ENCODE measurements at regions not wholly inside any gene's neighbourhood (a gene's known extent, or its start where the extent isn't known, plus 50 kb on each side); places are given as distances from the start of the nearest gene placed in this dataset.

- in situ Hi-C loops (cut with MboI): no loop called here
- no peaks in the 10 kb centered on the region for H3F3A ChIP-seq (ENCODE audit: insufficient read depth)
These were observed 198.5 kb upstream of the EGFLAM start for GRCh38 chr5:38059876-38060275.

GRCh38 chr5:38051711-38052511 is 206.4 kb upstream of the EGFLAM start:
- Histone ChIP-seq H3K4me1 (ENCODE audit: insufficient read depth) (no peaks in the 10 kb centered on the region), H4K20me1 (ENCODE audit: insufficient read depth) (no peaks in the 10 kb centered on the region), H2AFZ (no peak overlapping the region), H3K9me2 (ENCODE audit: insufficient read depth) (no peaks in the 10 kb centered on the region), H3K9ac (no peak overlapping the region), H3F3A (ENCODE audit: insufficient read depth) (no peaks in the 10 kb centered on the region), H3K79me2 (ENCODE audit: insufficient read depth) (no peaks in the 10 kb centered on the region), H3K27ac (no peak overlapping the region), H3K4me2 (ENCODE audit: unreplicated experiment) (no peak overlapping the region), H3K36me3 (ENCODE audit: low read depth) (no peaks in the 10 kb centered on the region), H3K4me3 (no peak overlapping the region), H3K27me3 (replicated peaks; ENCODE audit: insufficient read depth) (no peaks in the 10 kb centered on the region; the same call in 1 of the 2 replicates), H3K9me3 (ENCODE audit: low read depth) (no peaks in the 10 kb centered on the region)
- 49% methylated on average over 12 of the region's 12 CpGs for WGBS, 2 experiments (ENCODE audit: low coverage in 1 of 2, low lambda C conversion rate in 2 of 2, missing lambda C conversion rate in 2 of 2)
- TF ChIP-seq EZH2 (IDR thresholded peaks at IDR 0.05; ENCODE audit: insufficient read depth, poor library complexity, severe bottlenecking): no peak
- no peak for TF ChIP-seq EZH2phosphoT487 (IDR thresholded peaks at IDR 0.05; ENCODE audit: insufficient read depth, low read depth)
- no peak for DNase-seq
- in situ Hi-C loops (cut with MboI): no loop called here

More at GRCh38 chr5:38059876-38060275, 198.5 kb upstream of the EGFLAM start:
- no peaks in the 10 kb centered on the region; the same call in 1 of the 2 replicates for H3K27me3 ChIP-seq (replicated peaks; ENCODE audit: insufficient read depth)
- no peaks in the 10 kb centered on the region for H3K9me2 ChIP-seq (ENCODE audit: insufficient read depth)
- DNase-seq: no peak
- H3K9me3 ChIP-seq (ENCODE audit: low read depth): no peaks in the 10 kb centered on the region
- 64 to 67% methylated on average over 6 of the region's 6 CpGs for WGBS, 2 experiments (ENCODE audit: low coverage in 1 of 2, low lambda C conversion rate in 2 of 2, missing lambda C conversion rate in 2 of 2)
- no peak overlapping the region for H3K27ac ChIP-seq
- H3K4me3 ChIP-seq: no peak overlapping the region
- H3K79me2 ChIP-seq (ENCODE audit: insufficient read depth): no peaks in the 10 kb centered on the region
- H3K4me1 ChIP-seq (ENCODE audit: insufficient read depth): no peaks in the 10 kb centered on the region
- H3K9ac ChIP-seq: no peak overlapping the region
- no peak overlapping the region for H3K4me2 ChIP-seq (ENCODE audit: unreplicated experiment)
- no peaks in the 10 kb centered on the region for H4K20me1 ChIP-seq (ENCODE audit: insufficient read depth)
- H3K36me3 ChIP-seq (ENCODE audit: low read depth): no peaks in the 10 kb centered on the region
- TF ChIP-seq EZH2 (IDR thresholded peaks at IDR 0.05; ENCODE audit: insufficient read depth, poor library complexity, severe bottlenecking) (no peak), EZH2phosphoT487 (IDR thresholded peaks at IDR 0.05; ENCODE audit: insufficient read depth, low read depth) (no peak)
- H2AFZ ChIP-seq: no peak overlapping the region

GRCh38 chr5:38048400-38048799 is 208.6 kb upstream of the GDNF start:
- Histone ChIP-seq H4K20me1 (ENCODE audit: insufficient read depth) (no peaks in the 10 kb centered on the region), H3K4me1 (ENCODE audit: insufficient read depth) (no peaks in the 10 kb centered on the region), H3K27ac (no peak overlapping the region), H2AFZ (no peak overlapping the region), H3K4me2 (ENCODE audit: unreplicated experiment) (no peak overlapping the region), H3K4me3 (no peak overlapping the region), H3K9ac (no peak overlapping the region), H3K36me3 (ENCODE audit: low read depth) (no peaks in the 10 kb centered on the region), H3K9me3 (ENCODE audit: low read depth) (no peaks in the 10 kb centered on the region), H3K79me2 (ENCODE audit: insufficient read depth) (no peaks in the 10 kb centered on the region), H3K9me2 (ENCODE audit: insufficient read depth) (no peaks in the 10 kb centered on the region), H3F3A (ENCODE audit: insufficient read depth) (no peaks in the 10 kb centered on the region), H3K27me3 (replicated peaks; ENCODE audit: insufficient read depth) (no peaks in the 10 kb centered on the region)
- in situ Hi-C loops (cut with MboI): no loop called here
- TF ChIP-seq EZH2 (IDR thresholded peaks at IDR 0.05; ENCODE audit: insufficient read depth, poor library complexity, severe bottlenecking): no peak
- 36 to 37% methylated on average over 3 of the region's 3 CpGs for WGBS, 2 experiments (ENCODE audit: low coverage in 1 of 2, low lambda C conversion rate in 2 of 2, missing lambda C conversion rate in 2 of 2)
- no peak for DNase-seq

GRCh38 chr5:38046103-38046502 is 206.3 kb upstream of the GDNF start:
- Histone ChIP-seq H3K9ac (no peak overlapping the region), H3F3A (ENCODE audit: insufficient read depth) (no peaks in the 10 kb centered on the region), H3K4me3 (no peak overlapping the region), H3K4me2 (ENCODE audit: unreplicated experiment) (no peak overlapping the region), H3K27me3 (replicated peaks; ENCODE audit: insufficient read depth) (peaks cover 17% of the 10 kb centered on the region), H3K27ac (no peak overlapping the region), H3K4me1 (ENCODE audit: insufficient read depth) (no peaks in the 10 kb centered on the region), H3K9me2 (ENCODE audit: insufficient read depth) (no peaks in the 10 kb centered on the region), H2AFZ (no peak overlapping the region), H3K9me3 (ENCODE audit: low read depth) (no peaks in the 10 kb centered on the region), H3K36me3 (ENCODE audit: low read depth) (no peaks in the 10 kb centered on the region), H3K79me2 (ENCODE audit: insufficient read depth) (no peaks in the 10 kb centered on the region), H4K20me1 (ENCODE audit: insufficient read depth) (no peaks in the 10 kb centered on the region)
- in situ Hi-C loops (cut with MboI): no loop called here
- TF ChIP-seq EZH2 (IDR thresholded peaks at IDR 0.05; ENCODE audit: insufficient read depth, poor library complexity, severe bottlenecking) (no peak), EZH2phosphoT487 (IDR thresholded peaks at IDR 0.05; ENCODE audit: insufficient read depth, low read depth) (no peak)
- DNase-seq: no peak
- 70 to 78% methylated on average over 7 of the region's 7 CpGs for WGBS, 2 experiments (ENCODE audit: low coverage in 1 of 2, low lambda C conversion rate in 2 of 2, missing lambda C conversion rate in 2 of 2)

Data from GM23248 (cell line).